ENCODE measurements at regions not wholly inside any gene's neighbourhood (a gene's known extent, or its start where the extent isn't known, plus 50 kb on each side); places are given as distances from the start of the nearest gene placed in this dataset.

DNA sequence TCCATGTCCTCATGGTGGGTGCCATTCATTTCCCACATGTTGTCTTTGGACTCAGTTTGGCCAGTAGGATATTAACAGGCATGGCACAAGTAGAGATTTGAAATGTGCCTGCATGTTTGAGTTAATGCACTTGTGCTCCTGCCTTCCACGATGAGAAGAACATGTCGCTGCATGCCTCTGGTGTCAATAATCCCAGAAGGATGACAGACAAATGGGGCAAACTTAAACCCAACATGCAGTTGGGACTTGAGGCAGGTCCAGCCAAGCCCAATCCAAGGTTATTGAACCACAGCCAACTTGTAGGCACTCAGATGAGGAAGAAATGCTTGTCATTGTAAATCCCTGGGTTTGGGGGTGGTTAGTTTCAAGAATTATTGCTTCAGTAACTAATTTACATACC, 174.6 kb downstream of the TRIM33 start:
- TF ChIP-seq, protein P1, sequence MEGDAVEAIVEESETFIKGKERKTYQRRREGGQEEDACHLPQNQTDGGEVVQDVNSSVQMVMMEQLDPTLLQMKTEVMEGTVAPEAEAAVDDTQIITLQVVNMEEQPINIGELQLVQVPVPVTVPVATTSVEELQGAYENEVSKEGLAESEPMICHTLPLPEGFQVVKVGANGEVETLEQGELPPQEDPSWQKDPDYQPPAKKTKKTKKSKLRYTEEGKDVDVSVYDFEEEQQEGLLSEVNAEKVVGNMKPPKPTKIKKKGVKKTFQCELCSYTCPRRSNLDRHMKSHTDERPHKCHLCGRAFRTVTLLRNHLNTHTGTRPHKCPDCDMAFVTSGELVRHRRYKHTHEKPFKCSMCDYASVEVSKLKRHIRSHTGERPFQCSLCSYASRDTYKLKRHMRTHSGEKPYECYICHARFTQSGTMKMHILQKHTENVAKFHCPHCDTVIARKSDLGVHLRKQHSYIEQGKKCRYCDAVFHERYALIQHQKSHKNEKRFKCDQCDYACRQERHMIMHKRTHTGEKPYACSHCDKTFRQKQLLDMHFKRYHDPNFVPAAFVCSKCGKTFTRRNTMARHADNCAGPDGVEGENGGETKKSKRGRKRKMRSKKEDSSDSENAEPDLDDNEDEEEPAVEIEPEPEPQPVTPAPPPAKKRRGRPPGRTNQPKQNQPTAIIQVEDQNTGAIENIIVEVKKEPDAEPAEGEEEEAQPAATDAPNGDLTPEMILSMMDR (conservative IDR thresholded peaks at IDR 0.05; ENCODE audit: low read depth, low read length) = no peak
- TF ChIP-seq MAZ (IDR thresholded peaks at IDR 0.05; ENCODE audit: borderline replicate concordance, low read depth, low read length) (no peak), CEBPB (IDR thresholded peaks at IDR 0.05; ENCODE audit: low read depth, low read length) (no peak), RAD21 (IDR thresholded peaks at IDR 0.05; ENCODE audit: low read length) (no peak), MXI1 (IDR thresholded peaks at IDR 0.05; ENCODE audit: borderline replicate concordance, low read depth, low read length) (no peak), USF2 (IDR thresholded peaks at IDR 0.05; ENCODE audit: low read depth, low read length) (no peak), SMC3 (IDR thresholded peaks at IDR 0.05; ENCODE audit: low read depth, low read length) (no peak), FOS (IDR thresholded peaks at IDR 0.05; ENCODE audit: low read depth, low read length) (no peak), POLR2A (IDR thresholded peaks at IDR 0.05; ENCODE audit: low read depth, low read length) (no peak), MAFK (IDR thresholded peaks at IDR 0.05; ENCODE audit: low read depth, low read length) (no peak), BHLHE40 (IDR thresholded peaks at IDR 0.05; ENCODE audit: low read depth, low read length) (no peak)
- TF ChIP-seq, protein P2, sequence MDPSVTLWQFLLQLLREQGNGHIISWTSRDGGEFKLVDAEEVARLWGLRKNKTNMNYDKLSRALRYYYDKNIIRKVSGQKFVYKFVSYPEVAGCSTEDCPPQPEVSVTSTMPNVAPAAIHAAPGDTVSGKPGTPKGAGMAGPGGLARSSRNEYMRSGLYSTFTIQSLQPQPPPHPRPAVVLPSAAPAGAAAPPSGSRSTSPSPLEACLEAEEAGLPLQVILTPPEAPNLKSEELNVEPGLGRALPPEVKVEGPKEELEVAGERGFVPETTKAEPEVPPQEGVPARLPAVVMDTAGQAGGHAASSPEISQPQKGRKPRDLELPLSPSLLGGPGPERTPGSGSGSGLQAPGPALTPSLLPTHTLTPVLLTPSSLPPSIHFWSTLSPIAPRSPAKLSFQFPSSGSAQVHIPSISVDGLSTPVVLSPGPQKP (IDR thresholded peaks at IDR 0.05; ENCODE audit: borderline replicate concordance, low read depth, low read length) = no peak

Data from IMR-90 (cell line).